ENCODE measurements at regions not wholly inside any gene's neighbourhood (a gene's known extent, or its start where the extent isn't known, plus 50 kb on each side); places are given as distances from the start of the nearest gene placed in this dataset.

DNA sequence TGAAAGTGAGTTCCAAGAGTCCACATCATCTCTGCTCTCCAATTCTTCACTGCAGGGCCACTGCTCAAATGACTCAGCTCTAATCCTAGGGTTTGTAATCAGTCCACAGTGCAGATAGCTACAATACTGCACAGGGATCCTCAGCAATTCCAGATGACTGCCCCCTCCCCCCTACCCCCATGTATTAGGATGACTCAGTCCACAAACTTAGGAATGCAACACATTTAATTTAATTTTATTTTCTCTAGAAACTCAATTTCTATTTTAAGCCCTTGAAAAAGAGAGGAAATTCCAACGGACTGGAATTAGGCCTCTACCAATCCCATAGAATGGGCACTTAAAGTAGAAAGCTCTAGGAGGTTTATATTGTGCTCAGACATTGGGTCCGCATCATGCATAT is 173.8 kb upstream of the SOX21 start:
- Mint-ChIP-seq H3K4me3 (ENCODE audit: unreplicated experiment) (no peak overlapping the region), H3K9me3 (ENCODE audit: unreplicated experiment) (no peaks in the 10 kb centered on the region), H3K36me3 (ENCODE audit: low read depth, unreplicated experiment) (no peaks in the 10 kb centered on the region), H3K27ac (ENCODE audit: unreplicated experiment) (peak overlapping the region; percentile 21), H3K27me3 (ENCODE audit: low read depth, unreplicated experiment) (no peaks in the 10 kb centered on the region), H3K4me1 (ENCODE audit: low read depth, unreplicated experiment) (peaks cover 9% of the 10 kb centered on the region)
- H3K9ac ChIP-seq (ENCODE audit: low read length): no peak overlapping the region
- peak; percentile 37 for FAIRE-seq
- no peak overlapping the region for H3K27ac ChIP-seq (ENCODE audit: low read depth, low read length)
- TF ChIP-seq, protein P1, sequence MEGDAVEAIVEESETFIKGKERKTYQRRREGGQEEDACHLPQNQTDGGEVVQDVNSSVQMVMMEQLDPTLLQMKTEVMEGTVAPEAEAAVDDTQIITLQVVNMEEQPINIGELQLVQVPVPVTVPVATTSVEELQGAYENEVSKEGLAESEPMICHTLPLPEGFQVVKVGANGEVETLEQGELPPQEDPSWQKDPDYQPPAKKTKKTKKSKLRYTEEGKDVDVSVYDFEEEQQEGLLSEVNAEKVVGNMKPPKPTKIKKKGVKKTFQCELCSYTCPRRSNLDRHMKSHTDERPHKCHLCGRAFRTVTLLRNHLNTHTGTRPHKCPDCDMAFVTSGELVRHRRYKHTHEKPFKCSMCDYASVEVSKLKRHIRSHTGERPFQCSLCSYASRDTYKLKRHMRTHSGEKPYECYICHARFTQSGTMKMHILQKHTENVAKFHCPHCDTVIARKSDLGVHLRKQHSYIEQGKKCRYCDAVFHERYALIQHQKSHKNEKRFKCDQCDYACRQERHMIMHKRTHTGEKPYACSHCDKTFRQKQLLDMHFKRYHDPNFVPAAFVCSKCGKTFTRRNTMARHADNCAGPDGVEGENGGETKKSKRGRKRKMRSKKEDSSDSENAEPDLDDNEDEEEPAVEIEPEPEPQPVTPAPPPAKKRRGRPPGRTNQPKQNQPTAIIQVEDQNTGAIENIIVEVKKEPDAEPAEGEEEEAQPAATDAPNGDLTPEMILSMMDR (IDR thresholded peaks at IDR 0.05; ENCODE audit: insufficient read depth, low read depth, low read length): no peak
- TF ChIP-seq EZH2 (IDR thresholded peaks at IDR 0.05; ENCODE audit: insufficient read depth, low read length): no peak
- no peaks in the 10 kb centered on the region for H4K20me1 ChIP-seq (ENCODE audit: insufficient read depth, low read length)
- no peaks in the 10 kb centered on the region for H3K4me1 ChIP-seq (ENCODE audit: insufficient read depth, low read length)
- no peaks in the 10 kb centered on the region for H3K36me3 ChIP-seq (ENCODE audit: insufficient read depth, low read length)
- no peaks in the 10 kb centered on the region for H3K9me3 ChIP-seq (ENCODE audit: insufficient read depth, low read depth, low read length)
- no peaks in the 10 kb centered on the region for H3K27me3 ChIP-seq (ENCODE audit: insufficient read depth, low read length)
- H3K4me2 ChIP-seq (ENCODE audit: low read length): peak overlapping the region; percentile 42
- peak overlapping the region; percentile 6 for H2AFZ ChIP-seq (ENCODE audit: low read depth, low read length)
- H3K4me3 ChIP-seq (ENCODE audit: insufficient read depth, low read depth, low read length): no peak overlapping the region
- no peaks in the 10 kb centered on the region for H3K79me2 ChIP-seq (ENCODE audit: insufficient read depth, low read length)
- DNase-seq (ENCODE audit: low read depth): peak; percentile 66

DNA sequence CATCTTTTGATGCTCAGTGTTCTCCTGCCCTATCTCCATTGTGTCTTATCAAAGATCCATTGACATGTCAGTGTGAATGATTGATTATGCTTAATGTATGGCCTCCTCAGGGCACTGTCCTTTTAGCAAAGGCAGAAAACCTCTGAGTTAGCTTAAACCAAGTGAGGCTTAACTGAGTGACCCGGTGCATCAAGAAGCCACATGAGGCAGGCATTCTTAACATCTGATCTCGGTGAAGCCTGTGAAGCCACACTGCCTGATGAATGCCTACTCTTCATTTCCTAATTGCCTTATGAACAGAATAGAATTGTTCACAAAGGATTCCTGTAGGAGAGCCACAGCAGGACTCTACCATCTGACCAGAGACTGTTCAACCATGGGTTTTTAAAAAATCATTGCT is 168.1 kb upstream of the SOX21 start:
- Histone ChIP-seq H2AFZ (ENCODE audit: low read depth, low read length) (peak overlapping the region; percentile 9), H3K9me3 (ENCODE audit: insufficient read depth, low read depth, low read length) (no peaks in the 10 kb centered on the region), H3K9ac (ENCODE audit: low read length) (no peak overlapping the region), H3K4me1 (ENCODE audit: insufficient read depth, low read length) (no peaks in the 10 kb centered on the region), H4K20me1 (ENCODE audit: insufficient read depth, low read length) (no peaks in the 10 kb centered on the region), H3K79me2 (ENCODE audit: insufficient read depth, low read length) (no peaks in the 10 kb centered on the region), H3K4me3 (ENCODE audit: insufficient read depth, low read depth, low read length) (no peak overlapping the region), H3K4me2 (ENCODE audit: low read length) (no peak overlapping the region), H3K27me3 (ENCODE audit: insufficient read depth, low read length) (no peaks in the 10 kb centered on the region), H3K27ac (ENCODE audit: low read depth, low read length) (no peak overlapping the region), H3K36me3 (ENCODE audit: insufficient read depth, low read length) (no peaks in the 10 kb centered on the region)
- Mint-ChIP-seq H3K9me3 (ENCODE audit: unreplicated experiment) (peaks cover 5% of the 10 kb centered on the region), H3K27me3 (ENCODE audit: low read depth, unreplicated experiment) (peaks cover 3% of the 10 kb centered on the region), H3K27ac (ENCODE audit: unreplicated experiment) (no peak overlapping the region), H3K4me1 (ENCODE audit: low read depth, unreplicated experiment) (peaks cover 3% of the 10 kb centered on the region), H3K36me3 (ENCODE audit: low read depth, unreplicated experiment) (no peaks in the 10 kb centered on the region), H3K4me3 (ENCODE audit: unreplicated experiment) (no peak overlapping the region)
- TF ChIP-seq EZH2 (IDR thresholded peaks at IDR 0.05; ENCODE audit: insufficient read depth, low read length): no peak
- TF ChIP-seq, protein P1 (IDR thresholded peaks at IDR 0.05; ENCODE audit: insufficient read depth, low read depth, low read length): no peak
- DNase-seq (ENCODE audit: low read depth) (no peak), FAIRE-seq (no peak)

DNA sequence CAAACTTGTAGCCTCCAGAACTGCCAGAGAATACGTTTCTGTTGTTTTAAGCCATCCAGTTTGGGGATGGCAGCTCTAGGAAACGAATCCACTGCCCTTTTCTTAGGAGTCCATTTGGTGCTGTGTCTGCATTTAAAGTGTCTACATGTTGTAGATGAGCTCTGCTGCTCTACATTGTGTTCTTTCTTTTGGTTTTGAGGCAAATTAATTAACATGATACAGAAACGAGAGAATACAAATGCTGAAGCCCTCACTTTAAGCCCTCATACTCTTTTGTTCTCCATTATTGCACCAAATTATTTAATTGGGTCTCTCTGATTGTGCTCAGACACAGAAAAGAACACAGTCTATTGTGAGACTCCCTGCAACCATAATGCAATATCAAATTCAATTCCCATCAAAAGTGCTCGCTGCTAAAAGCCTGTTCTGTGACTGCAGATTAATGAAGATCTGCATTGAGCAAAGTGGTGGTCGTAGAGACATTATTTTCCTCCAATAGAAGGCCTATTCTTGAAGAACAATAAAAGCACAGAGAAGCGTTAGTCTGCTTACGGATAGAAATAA is 166.3 kb upstream of the SOX21 start:
- Mint-ChIP-seq H3K4me3 (ENCODE audit: unreplicated experiment) (no peak overlapping the region), H3K4me1 (ENCODE audit: low read depth, unreplicated experiment) (no peaks in the 10 kb centered on the region), H3K27me3 (ENCODE audit: low read depth, unreplicated experiment) (peaks cover 3% of the 10 kb centered on the region), H3K36me3 (ENCODE audit: low read depth, unreplicated experiment) (no peaks in the 10 kb centered on the region), H3K27ac (ENCODE audit: unreplicated experiment) (no peak overlapping the region), H3K9me3 (ENCODE audit: unreplicated experiment) (peaks cover 5% of the 10 kb centered on the region)
- H3K9me3 ChIP-seq (ENCODE audit: insufficient read depth, low read depth, low read length): no peaks in the 10 kb centered on the region
- H3K4me2 ChIP-seq (ENCODE audit: low read length): no peak overlapping the region
- no peak overlapping the region for H3K4me3 ChIP-seq (ENCODE audit: insufficient read depth, low read depth, low read length)
- H3K9ac ChIP-seq (ENCODE audit: low read length): no peak overlapping the region
- no peak overlapping the region for H3K27ac ChIP-seq (ENCODE audit: low read depth, low read length)
- H3K27me3 ChIP-seq (ENCODE audit: insufficient read depth, low read length): no peaks in the 10 kb centered on the region
- DNase-seq (ENCODE audit: low read depth): no peak
- H3K36me3 ChIP-seq (ENCODE audit: insufficient read depth, low read length): no peaks in the 10 kb centered on the region
- TF ChIP-seq, protein P1 (IDR thresholded peaks at IDR 0.05; ENCODE audit: insufficient read depth, low read depth, low read length): no peak
- no peak for TF ChIP-seq EZH2 (IDR thresholded peaks at IDR 0.05; ENCODE audit: insufficient read depth, low read length)
- no peaks in the 10 kb centered on the region for H4K20me1 ChIP-seq (ENCODE audit: insufficient read depth, low read length)
- no peak overlapping the region for H2AFZ ChIP-seq (ENCODE audit: low read depth, low read length)
- H3K4me1 ChIP-seq (ENCODE audit: insufficient read depth, low read length): no peaks in the 10 kb centered on the region
- no peak for FAIRE-seq
- no peaks in the 10 kb centered on the region for H3K79me2 ChIP-seq (ENCODE audit: insufficient read depth, low read length)
